ENCODE measurements at regions not wholly inside any gene's neighbourhood (a gene's known extent, or its start where the extent isn't known, plus 50 kb on each side); places are given as distances from the start of the nearest gene placed in this dataset.

GRCh38 chr1:5245348-5245747 lies 590.9 kb downstream of the AJAP1 start:
- Histone ChIP-seq H3K79me2 (replicated peaks; ENCODE audit: insufficient read depth, low read length) (no peaks in the 10 kb centered on the region), H3K9ac (ENCODE audit: low read length) (no peak overlapping the region), H3F3A (ENCODE audit: insufficient read depth, low read length, poor library complexity, severe bottlenecking) (no peaks in the 10 kb centered on the region), H3K9me3 (ENCODE audit: low read length) (no peaks in the 10 kb centered on the region), H3K36me3 (ENCODE audit: insufficient read depth, low read length) (no peaks in the 10 kb centered on the region), H3K4me2 (ENCODE audit: low read length) (no peak overlapping the region), H3K27ac (ENCODE audit: low read length) (no peak overlapping the region), H4K20me1 (ENCODE audit: insufficient read depth) (no peaks in the 10 kb centered on the region), H2AFZ (ENCODE audit: low read depth, low read length) (no peak overlapping the region), H3K4me3 (ENCODE audit: low read length) (no peak overlapping the region), H3K27me3 (ENCODE audit: insufficient read depth, low read depth, low read length) (no peaks in the 10 kb centered on the region), H3K9me2 (ENCODE audit: insufficient read depth, low read length) (no peaks in the 10 kb centered on the region)
- TF ChIP-seq RAD21 (conservative IDR thresholded peaks at IDR 0.05) (no peak), EP300 (conservative IDR thresholded peaks at IDR 0.05; ENCODE audit: poor library complexity, severe bottlenecking) (no peak), SMC3 (conservative IDR thresholded peaks at IDR 0.05; ENCODE audit: poor library complexity) (no peak), MXI1 (conservative IDR thresholded peaks at IDR 0.05; ENCODE audit: poor library complexity, severe bottlenecking) (no peak), REST (IDR thresholded peaks at IDR 0.05; ENCODE audit: borderline replicate concordance) (no peak), POLR2AphosphoS5 (IDR thresholded peaks at IDR 0.05) (no peak), TAF1 (IDR thresholded peaks at IDR 0.05; ENCODE audit: low read depth) (no peak)

- H3K36me3 ChIP-seq (ENCODE audit: insufficient read depth, low read length) = no peaks in the 10 kb centered on the region
- no peaks in the 10 kb centered on the region for H3K9me3 ChIP-seq (ENCODE audit: low read length)
Measured at GRCh38 chr1:5244631-5245285, 590.3 kb downstream of the AJAP1 start.

More at GRCh38 chr1:5244631-5245285, 590.3 kb downstream of the AJAP1 start:
- no peak overlapping the region for H3K27ac ChIP-seq (ENCODE audit: low read length)
- no peaks in the 10 kb centered on the region for H4K20me1 ChIP-seq (ENCODE audit: insufficient read depth)
- H3K9me2 ChIP-seq (ENCODE audit: insufficient read depth, low read length) = no peaks in the 10 kb centered on the region
- H3F3A ChIP-seq (ENCODE audit: insufficient read depth, low read length, poor library complexity, severe bottlenecking) = no peaks in the 10 kb centered on the region
- H2AFZ ChIP-seq (ENCODE audit: low read depth, low read length) = no peak overlapping the region
- H3K4me2 ChIP-seq (ENCODE audit: low read length) = no peak overlapping the region
- TF ChIP-seq EZH2 (IDR thresholded peaks at IDR 0.05; ENCODE audit: borderline replicate concordance, insufficient read depth, low read length, poor library complexity, severe bottlenecking) = no peak
- no peak for TF ChIP-seq SMC3 (conservative IDR thresholded peaks at IDR 0.05; ENCODE audit: poor library complexity)
- no peak for TF ChIP-seq POLR2AphosphoS5 (IDR thresholded peaks at IDR 0.05)
- TF ChIP-seq EP300 (conservative IDR thresholded peaks at IDR 0.05; ENCODE audit: poor library complexity, severe bottlenecking) = no peak
- TF ChIP-seq REST (IDR thresholded peaks at IDR 0.05; ENCODE audit: borderline replicate concordance) = no peak
- TF ChIP-seq MXI1 (conservative IDR thresholded peaks at IDR 0.05; ENCODE audit: poor library complexity, severe bottlenecking) = no peak
- no peak for TF ChIP-seq RAD21 (conservative IDR thresholded peaks at IDR 0.05)
- no peak for TF ChIP-seq CTCF (IDR thresholded peaks at IDR 0.05; ENCODE audit: poor library complexity, severe bottlenecking)
- TF ChIP-seq TAF1 (IDR thresholded peaks at IDR 0.05; ENCODE audit: low read depth) = no peak
- no peaks in the 10 kb centered on the region for H3K27me3 ChIP-seq (ENCODE audit: insufficient read depth, low read depth, low read length)
- no peaks in the 10 kb centered on the region for H3K79me2 ChIP-seq (replicated peaks; ENCODE audit: insufficient read depth, low read length)
- no peak overlapping the region for H3K4me3 ChIP-seq (ENCODE audit: low read length)
- H3K9ac ChIP-seq (ENCODE audit: low read length) = no peak overlapping the region
